ENCODE measurements at regions not wholly inside any gene's neighbourhood (a gene's known extent, or its start where the extent isn't known, plus 50 kb on each side); places are given as distances from the start of the nearest gene placed in this dataset.
"Not testable (repeated sequence)": the region's sequence is repeated elsewhere in the genome, so short reads cannot be mapped to it uniquely, and the experiment has no call there.

DNA sequence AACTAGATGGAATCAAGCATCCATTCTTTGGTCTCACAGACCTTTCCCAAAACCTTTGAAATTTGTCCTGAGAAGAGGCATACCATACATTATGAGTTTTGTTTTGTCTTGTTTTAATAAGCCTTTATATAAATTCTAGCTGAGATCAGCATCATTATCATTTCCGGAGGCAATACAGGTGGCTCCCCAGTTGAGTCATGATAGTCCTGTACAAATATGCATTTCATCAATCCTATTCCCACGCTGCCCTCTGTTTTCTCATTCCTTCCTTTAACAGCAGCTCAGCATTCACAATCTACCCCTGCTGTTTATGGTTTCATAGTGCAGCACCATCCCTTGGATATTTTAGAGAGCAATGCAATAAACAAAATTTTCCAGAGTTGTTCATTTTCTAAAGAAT, 216.7 kb downstream of the TXNL1 start:
- TF ChIP-seq, protein P1, sequence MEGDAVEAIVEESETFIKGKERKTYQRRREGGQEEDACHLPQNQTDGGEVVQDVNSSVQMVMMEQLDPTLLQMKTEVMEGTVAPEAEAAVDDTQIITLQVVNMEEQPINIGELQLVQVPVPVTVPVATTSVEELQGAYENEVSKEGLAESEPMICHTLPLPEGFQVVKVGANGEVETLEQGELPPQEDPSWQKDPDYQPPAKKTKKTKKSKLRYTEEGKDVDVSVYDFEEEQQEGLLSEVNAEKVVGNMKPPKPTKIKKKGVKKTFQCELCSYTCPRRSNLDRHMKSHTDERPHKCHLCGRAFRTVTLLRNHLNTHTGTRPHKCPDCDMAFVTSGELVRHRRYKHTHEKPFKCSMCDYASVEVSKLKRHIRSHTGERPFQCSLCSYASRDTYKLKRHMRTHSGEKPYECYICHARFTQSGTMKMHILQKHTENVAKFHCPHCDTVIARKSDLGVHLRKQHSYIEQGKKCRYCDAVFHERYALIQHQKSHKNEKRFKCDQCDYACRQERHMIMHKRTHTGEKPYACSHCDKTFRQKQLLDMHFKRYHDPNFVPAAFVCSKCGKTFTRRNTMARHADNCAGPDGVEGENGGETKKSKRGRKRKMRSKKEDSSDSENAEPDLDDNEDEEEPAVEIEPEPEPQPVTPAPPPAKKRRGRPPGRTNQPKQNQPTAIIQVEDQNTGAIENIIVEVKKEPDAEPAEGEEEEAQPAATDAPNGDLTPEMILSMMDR (IDR thresholded peaks at IDR 0.05; ENCODE audit: unreplicated experiment): no peak
- peaks cover 4% of the 10 kb centered on the region for H3K4me1 Mint-ChIP-seq (ENCODE audit: low read depth)
- no peaks in the 10 kb centered on the region for H3K36me3 Mint-ChIP-seq (ENCODE audit: insufficient read depth)
- H3K27ac Mint-ChIP-seq: no peak overlapping the region
- H3K27me3 Mint-ChIP-seq: no peaks in the 10 kb centered on the region
- DNase-seq (ENCODE audit: low spot score, unreplicated experiment): no peak
- peaks cover 9% of the 10 kb centered on the region for H3K9me3 Mint-ChIP-seq (ENCODE audit: low read depth)
- no peak overlapping the region for H3K4me3 Mint-ChIP-seq (ENCODE audit: low read depth)

DNA sequence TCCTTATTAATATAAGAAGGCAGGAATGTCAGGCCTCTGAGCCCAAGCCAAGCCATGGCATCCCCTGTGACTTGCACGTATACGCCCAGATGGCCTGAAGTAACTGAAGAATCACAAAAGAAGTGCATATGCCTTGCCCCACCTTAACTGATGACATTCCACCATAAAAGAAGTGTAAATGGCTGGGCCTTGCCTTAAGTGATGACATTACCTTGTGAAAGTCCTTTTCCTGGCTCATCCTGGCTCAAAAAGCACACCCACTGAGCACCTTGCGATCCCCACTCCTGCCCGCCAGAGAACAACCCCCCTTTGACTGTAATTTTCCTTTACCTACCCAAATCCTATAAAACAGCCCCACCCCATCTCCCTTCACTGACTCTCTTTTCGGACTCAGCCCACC, 217.5 kb downstream of the TXNL1 start:
- H3K9me3 Mint-ChIP-seq (ENCODE audit: low read depth): peaks cover 17% of the 10 kb centered on the region
- DNase-seq (ENCODE audit: low spot score, unreplicated experiment); H3K4me1 Mint-ChIP-seq (ENCODE audit: low read depth); H3K36me3 Mint-ChIP-seq (ENCODE audit: insufficient read depth); H3K4me3 Mint-ChIP-seq (ENCODE audit: low read depth); H3K27ac Mint-ChIP-seq; H3K27me3 Mint-ChIP-seq: not testable (repeated sequence)

DNA sequence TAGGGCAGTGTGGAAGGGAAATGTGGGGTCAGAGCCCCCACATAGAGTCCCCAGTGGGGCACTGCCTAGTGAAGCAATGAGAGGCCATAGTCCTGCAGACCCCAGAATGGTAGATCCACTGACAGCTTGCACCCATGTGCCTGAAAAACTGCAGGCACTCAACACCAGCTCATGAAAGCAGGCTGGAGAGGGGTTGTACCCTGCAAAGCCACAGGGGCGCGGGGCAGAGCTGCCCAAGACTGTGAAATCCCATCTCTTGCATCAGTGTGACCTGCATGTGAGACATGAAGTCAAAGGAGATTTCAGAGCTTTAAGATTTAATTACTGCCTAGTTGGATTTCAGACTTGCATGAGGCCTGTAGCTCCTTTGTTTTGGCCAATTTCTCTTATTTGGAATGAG, 224.0 kb downstream of the TXNL1 start:
- Mint-ChIP-seq H3K4me3 (ENCODE audit: low read depth) (no peak overlapping the region), H3K4me1 (ENCODE audit: low read depth) (no peaks in the 10 kb centered on the region), H3K9me3 (ENCODE audit: low read depth) (peaks cover 29% of the 10 kb centered on the region), H3K27ac (no peak overlapping the region), H3K36me3 (ENCODE audit: insufficient read depth) (peaks cover 2% of the 10 kb centered on the region), H3K27me3 (peaks cover 5% of the 10 kb centered on the region)
- TF ChIP-seq, protein P1 (IDR thresholded peaks at IDR 0.05; ENCODE audit: unreplicated experiment): no peak
- DNase-seq (ENCODE audit: low spot score, unreplicated experiment): no peak

DNA sequence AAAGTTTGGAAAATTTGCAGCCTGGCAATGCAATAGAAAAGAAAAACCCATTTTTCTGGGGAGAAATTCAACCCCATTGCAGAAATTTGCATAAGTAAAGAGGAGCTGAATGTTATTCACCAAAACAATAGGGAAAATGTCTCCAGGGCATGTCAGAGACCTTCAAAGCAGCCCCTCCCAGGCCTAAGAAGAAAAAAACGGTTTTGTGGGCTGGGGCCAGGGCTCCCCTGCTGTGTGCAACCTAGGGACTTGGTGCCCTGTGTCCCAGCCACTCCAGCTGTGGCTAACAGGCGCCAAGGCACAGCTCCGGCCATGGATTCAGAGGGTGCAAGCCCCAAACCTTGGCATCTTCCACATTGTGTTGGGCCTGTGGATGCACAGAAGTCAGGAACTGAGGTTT, 224.5 kb downstream of the TXNL1 start:
- Mint-ChIP-seq H3K4me3 (ENCODE audit: low read depth) (no peak overlapping the region), H3K9me3 (ENCODE audit: low read depth) (peaks cover 29% of the 10 kb centered on the region)

DNA sequence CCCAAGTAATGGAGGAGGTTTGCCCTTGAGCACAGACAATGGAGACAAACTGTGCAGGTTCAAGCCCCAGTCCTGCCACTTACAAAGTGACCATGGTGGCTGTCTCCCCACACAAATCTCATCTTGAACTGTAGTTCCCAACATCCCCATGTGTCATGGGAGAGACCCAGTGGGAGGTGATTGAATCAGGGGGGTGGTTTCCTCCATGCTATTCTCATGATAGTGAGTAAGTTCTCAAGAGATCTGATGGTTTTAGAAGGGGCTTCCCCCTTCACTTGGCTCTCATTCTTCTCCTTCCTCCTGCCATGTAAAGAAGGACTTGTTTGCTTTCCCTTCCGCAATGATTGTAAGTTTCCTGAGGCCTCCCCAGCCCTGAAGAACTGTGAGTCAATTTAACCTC, 225.4 kb downstream of the TXNL1 start:
- Mint-ChIP-seq H3K4me3 (ENCODE audit: low read depth) (no peak overlapping the region), H3K4me1 (ENCODE audit: low read depth) (no peaks in the 10 kb centered on the region), H3K36me3 (ENCODE audit: insufficient read depth) (peaks cover 2% of the 10 kb centered on the region), H3K9me3 (ENCODE audit: low read depth) (peaks cover 26% of the 10 kb centered on the region), H3K27ac (no peak overlapping the region), H3K27me3 (peaks cover 5% of the 10 kb centered on the region)
- TF ChIP-seq, protein P1 (IDR thresholded peaks at IDR 0.05; ENCODE audit: unreplicated experiment): no peak
- DNase-seq (ENCODE audit: low spot score, unreplicated experiment): no peak

More for the DNA sequence above, 224.5 kb downstream of the TXNL1 start:
- Mint-ChIP-seq H3K4me1 (ENCODE audit: low read depth) (no peaks in the 10 kb centered on the region), H3K27ac (no peak overlapping the region), H3K27me3 (peaks cover 5% of the 10 kb centered on the region), H3K36me3 (ENCODE audit: insufficient read depth) (peaks cover 2% of the 10 kb centered on the region)
- TF ChIP-seq, protein P1 (IDR thresholded peaks at IDR 0.05; ENCODE audit: unreplicated experiment): no peak
- DNase-seq (ENCODE audit: low spot score, unreplicated experiment): no peak

DNA sequence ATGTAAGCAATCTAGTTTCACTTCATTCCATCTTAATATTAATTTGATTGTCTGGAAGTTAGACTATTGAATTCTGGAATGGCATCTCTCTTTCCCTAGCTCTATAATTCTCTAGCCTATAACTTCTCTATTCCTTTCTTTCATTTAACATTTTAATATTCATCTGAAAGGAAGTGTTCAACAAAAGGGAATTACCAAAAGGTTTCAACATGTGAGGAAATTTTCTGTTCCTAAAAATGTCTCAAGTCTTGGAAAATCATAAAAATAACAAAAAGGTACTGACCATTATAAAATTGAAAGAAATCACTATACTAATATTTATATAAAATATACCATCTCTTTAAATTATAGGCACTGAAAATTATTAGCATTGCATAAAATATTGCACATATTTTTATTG, 228.7 kb downstream of the TXNL1 start:
- Mint-ChIP-seq H3K4me1 (ENCODE audit: low read depth) (no peaks in the 10 kb centered on the region), H3K27me3 (peaks cover 8% of the 10 kb centered on the region), H3K4me3 (ENCODE audit: low read depth) (no peak overlapping the region), H3K36me3 (ENCODE audit: insufficient read depth) (no peaks in the 10 kb centered on the region), H3K27ac (no peak overlapping the region), H3K9me3 (ENCODE audit: low read depth) (peaks cover 5% of the 10 kb centered on the region)
- TF ChIP-seq, protein P1 (IDR thresholded peaks at IDR 0.05; ENCODE audit: unreplicated experiment): no peak
- DNase-seq (ENCODE audit: low spot score, unreplicated experiment): no peak

All from progenitor cell of endocrine pancreas (in vitro differentiated cells).